GM12878 (cell line): ENCODE measurements at regions not wholly inside any gene's neighbourhood (a gene's known extent, or its start where the extent isn't known, plus 50 kb on each side); places are given as distances from the start of the nearest gene placed in this dataset.

Experiments used
- ATAC-seq: fragments of 200-7000 bp; cut with Tn5 transposase; 3 replicates; pipeline ENCODE4 v1.9.1; 2020; ENCODE audit warnings: mild to moderate bottlenecking, moderate library complexity
- BruUV-seq: library from RNA; stranded (reverse); fragments of 400-500 nt; replicated peaks from 2 replicates; lab custom pipeline; 2021; lab: Mats Ljungman, UMichigan
- CTCF ChIA-PET: fragments of 300-600 bp; sonication (Branson Sonifier 250); formaldehyde crosslinking; extraction: SDS; loops from one replicate; lab custom pipeline; 2021; ENCODE audit warnings: inconsistent platforms; lab: Yijun Ruan, JAX
- POLR2A ChIA-PET: fragments of 350-600 bp; formaldehyde crosslinking; extraction: SDS; loops from one replicate; lab custom pipeline; 2021; ENCODE audit warnings: inconsistent platforms; lab: Charles Lee
- RAD21 ChIA-PET: fragments of 300-600 bp; sonication (Branson Sonifier 250); formaldehyde crosslinking; loops from one replicate; lab custom pipeline; 2023; ENCODE audit warnings: antibody characterized with exemption; ENCODE audit not compliant: unreplicated experiment; lab: Charles Lee
- SMC1A ChIA-PET: fragments of 300-600 bp; sonication (Branson Sonifier 250); formaldehyde crosslinking; loops from one replicate; lab custom pipeline; 2023; ENCODE audit not compliant: unreplicated experiment, uncharacterized antibody; lab: Charles Lee
- DNase-seq: peaks from one replicate; pipeline ENCODE4 v3.0.0-alpha.2; 2011; ENCODE audit warnings: low read depth, low spot score
- FAIRE-seq: peaks from 3 replicates; lab custom pipeline; 2011; peaks lifted over from hg19 to GRCh38; lab: Jason Lieb, UNC
- H2AFZ ChIP-seq: 2 replicates; pipeline ENCODE4 v1.6.0; 2011; ENCODE audit warnings: low read depth, low read length, control low read depth; ENCODE audit not compliant: control insufficient read depth
- H3K27ac ChIP-seq: 2 replicates; pipeline ENCODE4 v1.5.1; 2011; ENCODE audit warnings: control low read depth; ENCODE audit not compliant: control insufficient read depth, insufficient read depth
- H3K27me3 ChIP-seq, 2 experiments: replicated peaks in 1 of 2; 2 replicates each; pipeline versions ENCODE4 v1.6.0 to v1.6.1; 2011; ENCODE audit warnings: low read length in 1 of 2; ENCODE audit not compliant: control insufficient read depth in 2 of 2, insufficient read depth in 2 of 2
- H3K36me3 ChIP-seq, 2 experiments: 2 replicates each; pipeline ENCODE4 v1.5.1; 2011; ENCODE audit warnings: low read length in 1 of 2; ENCODE audit not compliant: control insufficient read depth in 2 of 2, insufficient read depth in 2 of 2
- H3K4me1 ChIP-seq: 2 replicates; pipeline ENCODE4 v1.6.1; 2011; ENCODE audit warnings: mild to moderate bottlenecking, low read length, moderate library complexity, mixed read lengths; ENCODE audit not compliant: control insufficient read depth, insufficient read depth
- H3K4me2 ChIP-seq: 2 replicates; pipeline ENCODE4 v1.6.0; 2011; ENCODE audit warnings: control low read depth; ENCODE audit not compliant: control insufficient read depth, insufficient read depth
- H3K4me3 ChIP-seq: fragments of 200-600 bp; sonication (generic); 2 replicates; pipeline ENCODE4 v1.5.1; 2016
- H3K79me2 ChIP-seq: 2 replicates; pipeline ENCODE4 v1.6.0; 2011; ENCODE audit warnings: low read length; ENCODE audit not compliant: control insufficient read depth, insufficient read depth
- H3K9ac ChIP-seq: 2 replicates; pipeline ENCODE4 v1.8.0; 2011; ENCODE audit warnings: low read length, control low read depth, mixed read lengths; ENCODE audit not compliant: control insufficient read depth, insufficient read depth
- H3K9me3 ChIP-seq: replicated peaks from 3 replicates; pipeline ENCODE4 v1.5.1; 2011; ENCODE audit warnings: mild to moderate bottlenecking, low read length; ENCODE audit not compliant: control insufficient read depth, insufficient read depth
- H4K20me1 ChIP-seq: 2 replicates; pipeline ENCODE4 v1.6.0; 2011; ENCODE audit not compliant: control insufficient read depth, insufficient read depth
- CEBPB ChIP-seq, 2 experiments: fragments of 150-350 bp in 1 of 2; IDR thresholded peaks; 2 replicates each; pipeline ENCODE4 v1.6.1; 2012 to 2014; ENCODE audit warnings: low read depth in 2 of 2, low read length in 2 of 2, borderline replicate concordance in 1 of 2, inconsistent platforms in 1 of 2
- HCFC1 ChIP-seq: fragments of 150-350 bp; IDR thresholded peaks from 2 replicates; pipeline ENCODE4 v1.6.1; 2014; ENCODE audit warnings: low read length
- JUND ChIP-seq: IDR thresholded peaks from 2 replicates; pipeline ENCODE4 v1.6.1; 2012; ENCODE audit warnings: low read depth, mild to moderate bottlenecking, low read length, improper control_type of control experiment, moderate library complexity
- KLF5 ChIP-seq: fragments of 450-650 bp; IDR thresholded peaks from 2 replicates; pipeline ENCODE4 v1.6.1; 2014; ENCODE audit warnings: mild to moderate bottlenecking; ENCODE audit not compliant: partially characterized antibody
- POLR2AphosphoS5 ChIP-seq: IDR thresholded peaks from 2 replicates; pipeline ENCODE4 v1.6.1; 2011; ENCODE audit warnings: mild to moderate bottlenecking, low read length, inconsistent platforms
- TCF3 ChIP-seq: IDR thresholded peaks from 2 replicates; pipeline ENCODE4 v1.6.1; 2012; ENCODE audit warnings: low read depth, mild to moderate bottlenecking, low read length, borderline replicate concordance; ENCODE audit not compliant: insufficient read depth
- YBX1 ChIP-seq: fragments of 450-650 bp; IDR thresholded peaks from 2 replicates; pipeline ENCODE4 v1.6.1; 2016; ENCODE audit warnings: antibody characterized with exemption
- ZNF207 ChIP-seq: fragments of 450-650 bp; IDR thresholded peaks from 2 replicates; pipeline ENCODE4 v1.6.1; 2014; ENCODE audit warnings: antibody characterized with exemption, mild to moderate bottlenecking, borderline replicate concordance
- ZNF217 ChIP-seq: fragments of 450-650 bp; IDR thresholded peaks from 2 replicates; pipeline ENCODE4 v1.6.1; 2017; ENCODE audit warnings: antibody characterized with exemption, mild to moderate bottlenecking
- WGBS: methylation state at CpG from one replicate; pipeline ENCODE4 v1.1.6; 2016; ENCODE audit warnings: low lambda C conversion rate; ENCODE audit not compliant: insufficient replicate concordance, insufficient coverage; ENCODE audit errors: missing lambda C conversion rate; 5-methylcytosine and 5-hydroxymethylcytosine counted together
- in situ Hi-C: fragments of 300-500 bp; cut with MboI; formaldehyde crosslinking; loops from 9 replicates; pipeline ENCODE4 v1.14.3; 2018; ENCODE audit warnings: mixed read lengths
- intact Hi-C: fragments of 100-400 bp; cut with micrococcal nuclease; formaldehyde crosslinking; loops from one replicate; pipeline ENCODE4 v1.14.2; 2022; ENCODE audit not compliant: unreplicated experiment
- TF ChIP-seq, protein P1 (sequence below): IDR thresholded peaks from 2 replicates; pipeline ENCODE4 v1.6.1; 2011; ENCODE audit warnings: low read depth, mild to moderate bottlenecking, low read length, moderate library complexity, borderline replicate concordance; ENCODE audit errors: extremely low read depth

DNA sequence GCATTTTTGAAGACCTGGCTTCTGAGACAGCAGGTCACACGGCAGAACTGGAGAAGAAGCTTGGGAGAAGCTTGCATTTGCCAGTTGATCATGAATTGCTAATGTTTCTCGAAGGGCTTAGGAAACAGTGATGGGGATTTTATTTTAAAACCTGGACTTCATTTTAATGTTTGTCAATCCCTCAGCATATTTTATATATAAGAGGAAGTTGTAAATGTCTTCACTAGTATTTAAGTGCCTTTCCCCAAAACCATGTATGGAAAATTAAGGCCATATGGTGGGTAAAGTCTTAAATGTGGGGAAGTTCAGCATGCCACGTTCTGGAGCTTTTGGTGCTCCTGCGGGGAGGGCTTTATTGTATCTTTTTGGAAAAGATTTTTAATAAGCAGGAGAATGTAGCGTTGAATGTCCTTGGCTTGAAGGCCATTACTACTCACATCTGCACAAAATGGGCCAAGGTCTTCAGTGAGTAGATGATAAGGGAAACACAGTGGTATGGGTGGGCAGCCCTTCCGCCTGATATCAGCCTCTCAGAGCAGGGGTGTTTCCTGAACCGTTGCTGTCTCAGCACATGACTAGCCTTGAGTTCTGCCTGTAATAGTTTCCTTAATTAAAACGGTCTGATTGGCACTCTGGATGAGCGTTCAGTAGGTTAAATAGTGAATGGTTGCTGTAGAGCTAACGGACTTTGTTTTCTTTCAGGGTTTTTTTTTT lies 511.4 kb downstream of the PCNX1 start:
- H3K9me3 ChIP-seq, result no peaks in the 10 kb centered on the region; the same call in 2 of the 3 replicates
- no peak for DNase-seq
- ChIA-PET CTCF (interaction anchor here (0.7 to 1.2 kb wide), 2 partner anchors 26 to 241 kb away, joined by 3 read pairs; no protein-coding TSS in a partner anchor), SMC1A (interaction anchor here (1.0 to 1.5 kb wide), 4 partner anchors 9 to 42 kb away, joined by 3 to 6 read pairs (median 4); no protein-coding TSS in a partner anchor)
- no TSS peak for BruUV-seq
- WGBS, result 85% methylated on average over 10 of the region's 10 CpGs
- H3K27me3 ChIP-seq, result no peaks in the 10 kb centered on the region
- intact Hi-C loops, result no loop called here
- TF ChIP-seq KLF5, result no peak
- no peak for TF ChIP-seq ZNF207
- TF ChIP-seq TCF3, result no peak
- TF ChIP-seq YBX1, result no peak
- TF ChIP-seq, protein P1, sequence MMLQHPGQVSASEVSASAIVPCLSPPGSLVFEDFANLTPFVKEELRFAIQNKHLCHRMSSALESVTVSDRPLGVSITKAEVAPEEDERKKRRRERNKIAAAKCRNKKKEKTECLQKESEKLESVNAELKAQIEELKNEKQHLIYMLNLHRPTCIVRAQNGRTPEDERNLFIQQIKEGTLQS, result no peak
- TF ChIP-seq ZNF217, result no peak
- no peak for TF ChIP-seq POLR2AphosphoS5
- no peak for TF ChIP-seq CEBPB (IDR thresholded peaks at IDR 0.05; ENCODE audit: borderline replicate concordance in 1 of 2, low read depth in 2 of 2, low read length in 2 of 2)
- TF ChIP-seq JUND, result no peak
- no peak for TF ChIP-seq HCFC1
- TF ChIP-seq, all 136 proteins: peak for 0
- Histone ChIP-seq H3K36me3 (peaks cover 0 to 5% of the 10 kb centered on the region in 2 experiments), H2AFZ (no peak overlapping the region), H3K4me1 (no peaks in the 10 kb centered on the region), H4K20me1 (no peaks in the 10 kb centered on the region), H3K4me3 (no peak overlapping the region), H3K4me2 (no peak overlapping the region), H3K27ac (no peak overlapping the region), H3K9ac (no peak overlapping the region), H3K79me2 (peaks cover 2% of the 10 kb centered on the region)
- in situ Hi-C loops, result no loop called here
- ChIA-PET POLR2A (interaction anchor here (0.6 to 1.3 kb wide), 3 partner anchors 13 to 19 kb away, joined by 3 to 5 read pairs (median 3); no protein-coding TSS in a partner anchor), RAD21 (interaction anchor here (0.9 to 2.0 kb wide), 2 partner anchors 14 to 93 kb away, joined by 3 to 8 read pairs; no protein-coding TSS in a partner anchor)
- no peak for ATAC-seq
- no peak for FAIRE-seq
